DMS 273 (cell line): ENCODE measurements at regions not wholly inside any gene's neighbourhood (a gene's known extent, or its start where the extent isn't known, plus 50 kb on each side); places are given as distances from the start of the nearest gene placed in this dataset.
A peak's percentile ranks its signal among the peaks of the same experiment; 100 is the strongest.
"Not testable (repeated sequence)": the region's sequence is repeated elsewhere in the genome, so short reads cannot be mapped to it uniquely, and the experiment has no call there.

Experiments used
- DNase-seq: peaks from one replicate; lab custom pipeline; 2025; ENCODE audit not compliant: unreplicated experiment; lab: John Stamatoyannopoulos, UW

DNA sequence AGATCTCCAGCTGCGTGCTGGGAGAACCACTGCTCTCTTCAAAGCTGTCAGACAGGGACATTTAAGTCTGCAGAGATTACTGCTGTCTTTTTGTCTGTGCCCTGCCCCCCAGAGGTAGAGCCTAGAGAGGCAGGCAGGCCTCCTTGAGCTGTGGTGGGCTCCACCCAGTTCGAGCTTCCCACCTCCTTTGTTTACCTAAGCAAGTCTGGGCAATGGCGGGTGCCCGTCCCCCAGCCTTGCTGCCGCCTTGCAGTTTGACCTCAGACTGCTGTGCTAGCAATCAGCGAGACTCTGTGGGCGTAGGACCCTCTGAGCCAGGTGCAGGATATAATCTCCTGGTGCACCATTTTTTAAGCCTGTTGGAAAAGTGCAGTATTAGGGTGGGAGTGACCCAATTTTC, 128.6 kb downstream of the ACTR3 start:
- not testable (repeated sequence) for DNase-seq

DNA sequence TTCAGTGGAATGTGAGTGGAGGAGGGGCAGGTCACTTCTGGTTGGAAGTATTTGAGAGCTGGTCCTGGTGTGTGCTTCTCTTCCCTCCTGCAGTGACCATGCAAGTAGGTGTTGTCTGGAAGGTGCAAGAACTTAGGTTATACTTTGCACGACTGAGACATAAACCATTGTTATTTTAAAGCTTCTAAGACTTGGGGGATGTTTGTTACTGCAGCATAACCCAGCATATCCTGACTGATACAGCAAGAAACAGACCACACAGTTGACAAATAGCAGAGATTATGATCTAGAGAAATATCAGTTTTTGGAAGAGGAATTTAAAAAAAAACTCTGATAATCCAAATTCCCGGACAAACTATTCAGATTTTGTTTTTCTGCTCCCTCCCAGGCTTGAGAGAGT, 130.8 kb downstream of the ACTR3 start:
- no peak for DNase-seq

DNA sequence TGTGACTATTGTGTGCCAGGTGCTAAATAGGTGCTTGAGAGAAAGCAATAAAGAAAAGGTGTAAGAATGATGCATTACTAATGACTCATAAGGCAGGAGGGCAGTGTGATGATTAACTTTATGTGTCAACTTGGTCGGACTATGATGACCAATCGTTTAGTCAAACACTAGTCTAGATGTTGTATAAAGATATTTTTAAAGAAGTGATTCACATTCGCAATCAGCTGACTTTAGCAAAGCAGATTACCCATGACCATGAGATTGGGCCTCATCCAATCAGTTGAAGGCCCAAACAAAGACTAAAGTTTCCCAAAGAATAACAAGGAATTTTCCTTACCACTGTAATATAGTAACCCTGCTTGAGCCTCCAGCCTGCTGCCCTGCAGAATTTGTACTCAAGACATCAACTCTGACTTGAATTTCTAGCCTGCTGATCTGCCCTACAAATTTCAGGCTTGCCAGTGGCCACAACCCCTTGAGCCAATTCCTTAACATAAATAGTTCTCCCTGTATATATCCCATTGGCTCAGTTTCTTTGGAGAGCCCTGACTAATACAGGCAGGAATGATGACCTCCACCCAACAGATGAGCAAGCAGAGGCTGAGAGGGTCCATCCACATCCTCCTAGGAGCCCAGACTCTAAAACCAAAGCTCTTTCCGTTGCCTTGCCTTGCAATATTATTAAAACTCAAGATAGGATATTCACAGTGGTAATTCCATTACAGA, 132.6 kb downstream of the ACTR3 start:
- DNase-seq: no peak

DNA sequence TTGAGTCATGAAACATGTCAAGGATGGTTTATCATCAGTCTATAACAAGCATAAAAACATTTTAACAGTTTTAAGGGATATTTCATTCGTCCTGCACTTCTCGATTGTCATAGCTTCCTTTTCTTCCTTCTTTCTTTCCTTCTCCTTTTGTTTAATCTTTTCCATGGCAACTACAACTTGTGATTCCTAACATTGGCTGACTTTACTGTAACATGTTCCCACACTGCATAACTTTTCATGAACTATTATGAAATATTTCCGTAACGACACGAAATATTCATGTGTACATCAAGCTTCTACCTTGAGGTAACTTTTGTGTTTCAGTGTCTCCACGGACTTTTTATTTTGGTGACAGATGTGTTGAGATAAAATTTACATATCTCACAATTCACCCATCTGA, 134.4 kb downstream of the ACTR3 start:
- no peak for DNase-seq

DNA sequence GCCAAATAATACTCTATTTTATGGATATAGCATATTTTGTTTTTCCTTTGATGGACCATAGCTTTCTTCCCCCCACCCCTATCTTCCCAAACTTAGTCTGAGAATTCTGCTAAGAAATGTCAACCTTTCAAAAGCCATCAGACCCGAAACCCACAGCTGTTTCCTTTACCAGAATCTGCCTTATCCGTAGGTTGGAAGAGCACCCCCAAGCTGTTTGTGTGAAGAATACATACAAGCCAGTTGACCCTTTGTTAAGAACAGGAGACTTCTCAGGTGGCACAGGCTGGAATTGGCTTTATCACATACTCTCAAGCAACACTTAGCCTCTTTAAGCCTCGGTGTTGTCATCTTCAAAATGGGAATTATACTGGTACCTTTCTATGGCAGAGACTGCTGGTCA, 135.1 kb downstream of the ACTR3 start:
- DNase-seq: no peak

DNA sequence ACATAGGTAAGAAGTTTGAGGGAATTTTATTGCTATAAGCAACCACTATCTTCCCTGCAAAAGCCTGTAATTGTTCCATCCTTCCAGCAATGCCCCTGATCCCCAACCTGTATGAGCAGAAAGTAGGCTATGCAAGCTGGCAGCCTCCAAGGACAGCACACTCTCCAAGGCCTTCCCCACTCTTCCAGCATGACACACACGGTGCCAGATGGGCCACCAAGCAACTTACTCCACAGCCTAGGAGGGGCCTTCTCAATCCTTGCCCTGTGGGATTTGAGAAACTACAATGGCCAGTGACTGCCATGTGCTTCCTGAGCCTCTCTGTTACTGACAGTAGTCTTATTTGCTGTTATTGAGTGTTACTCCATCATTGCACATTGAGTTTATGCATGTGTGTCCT, 137.5 kb downstream of the ACTR3 start:
- DNase-seq: no peak

DNA sequence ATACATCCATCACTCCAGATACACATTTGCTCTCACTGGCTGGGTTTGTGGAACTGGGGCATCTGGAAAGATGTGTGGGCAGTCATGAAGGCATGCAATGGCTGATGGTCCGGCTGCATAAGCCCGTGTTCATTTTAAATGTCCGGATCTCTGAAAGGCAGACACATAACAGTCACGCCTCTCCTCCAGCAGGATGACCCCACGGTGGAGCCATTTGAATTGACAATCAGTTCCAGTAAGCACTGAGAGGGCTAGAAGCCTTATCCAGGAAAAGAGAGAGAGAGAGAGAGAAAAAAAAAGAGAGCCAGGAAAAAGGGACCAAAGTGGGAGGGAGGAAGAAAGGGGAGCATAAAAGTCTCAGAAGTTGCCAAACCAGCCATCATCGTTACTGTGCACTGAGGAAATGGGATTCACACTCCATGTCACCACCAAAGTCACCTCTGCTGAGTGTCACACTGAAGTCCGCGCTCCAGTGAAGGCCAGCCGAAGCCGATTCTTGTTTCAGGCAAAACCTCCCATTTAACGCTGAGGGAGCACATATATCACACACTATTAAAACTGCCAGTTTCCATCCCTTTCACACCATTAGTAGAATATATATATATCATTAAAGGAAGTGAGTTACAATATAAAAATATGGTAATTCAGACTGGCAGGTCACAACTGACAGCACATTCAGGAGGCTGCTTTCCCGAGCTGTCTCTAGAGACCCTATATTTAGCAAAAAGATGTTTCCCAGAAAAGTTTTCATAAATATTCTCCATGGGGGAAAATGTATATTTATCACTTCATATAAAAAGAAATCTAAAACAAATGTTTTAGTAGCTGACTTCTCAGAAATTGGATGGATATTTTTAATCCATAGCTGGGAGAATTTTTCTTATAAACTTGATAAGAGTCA, 142.0 kb downstream of the ACTR3 start:
- no peak for DNase-seq

DNA sequence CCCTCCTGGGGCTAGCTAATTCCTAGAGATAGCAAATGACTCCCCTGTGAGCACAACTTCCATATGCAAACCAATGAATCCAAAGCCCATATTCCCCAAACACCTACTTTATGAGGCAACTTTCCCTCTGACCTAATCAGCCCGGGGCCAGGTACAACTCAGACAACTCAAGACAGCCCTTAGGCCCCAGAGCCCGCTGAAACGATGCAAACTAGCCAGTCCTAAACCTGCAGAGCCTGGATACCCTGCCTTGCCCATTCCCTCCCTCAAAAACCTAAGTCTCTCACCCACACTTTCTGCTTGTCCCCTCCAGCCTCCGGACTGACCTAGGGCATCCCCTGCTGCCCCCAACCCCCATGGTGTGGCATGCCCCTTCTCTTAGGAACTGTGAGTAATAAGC, 142.8 kb downstream of the ACTR3 start:
- DNase-seq: no peak

DNA sequence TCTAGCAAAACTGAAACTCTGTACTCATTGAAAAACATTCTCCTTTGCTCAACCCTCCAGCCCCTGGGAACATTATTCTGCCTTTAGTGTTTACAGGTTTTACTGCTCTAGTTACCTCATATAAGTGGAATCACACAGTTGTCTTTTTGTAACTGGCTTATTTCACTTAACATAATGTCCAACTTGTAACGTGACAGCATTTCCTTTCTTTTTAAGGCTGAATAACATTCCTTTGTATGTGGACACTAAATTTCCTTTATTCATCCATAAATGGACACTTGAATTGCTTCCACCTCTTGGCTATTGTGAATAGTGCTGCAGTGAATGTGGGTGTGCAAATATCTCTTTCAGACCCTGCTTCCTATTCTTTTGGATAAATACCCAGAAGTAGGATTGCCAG, 144.9 kb downstream of the ACTR3 start:
- no peak for DNase-seq

DNA sequence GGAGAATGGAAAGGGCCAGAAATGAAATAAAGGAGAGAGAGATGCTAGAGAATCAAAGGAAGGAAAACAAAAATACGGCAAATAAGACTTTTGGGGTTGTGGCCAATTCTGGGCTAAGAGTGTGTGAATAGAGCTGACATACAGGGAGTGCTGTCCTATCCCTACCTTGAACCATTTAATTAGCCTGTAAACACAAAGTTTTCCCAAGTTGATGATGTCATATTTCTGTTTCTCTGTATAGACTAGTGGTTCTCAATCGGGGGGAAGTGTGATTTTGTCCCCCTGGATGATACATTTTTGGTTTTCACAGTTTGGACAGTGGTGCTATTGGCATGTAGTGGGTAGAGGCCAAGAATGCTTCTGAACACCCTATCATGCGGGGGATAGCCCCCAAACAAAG, 148.8 kb downstream of the ACTR3 start:
- no peak for DNase-seq

DNA sequence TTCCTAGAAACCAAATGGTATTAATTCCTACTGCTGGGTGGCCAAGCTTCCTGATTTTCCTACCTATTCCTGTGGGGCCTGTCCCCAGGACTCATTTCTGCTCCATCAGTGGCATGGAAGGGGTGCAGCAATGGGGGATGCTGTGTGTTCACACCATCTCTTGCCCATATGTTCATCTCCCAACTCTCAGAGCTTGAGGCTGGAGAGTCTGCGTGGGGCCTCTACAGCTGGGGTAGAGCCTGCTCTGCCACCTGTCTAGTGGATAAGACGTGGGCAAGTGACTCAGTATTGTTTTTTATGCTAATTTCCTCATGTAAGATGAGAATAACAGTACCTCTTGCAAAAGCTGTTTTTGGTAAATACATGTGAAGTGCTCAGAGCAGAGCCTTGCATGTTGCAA, 149.8 kb downstream of the ACTR3 start:
- DNase-seq: peak; percentile 27

DNA sequence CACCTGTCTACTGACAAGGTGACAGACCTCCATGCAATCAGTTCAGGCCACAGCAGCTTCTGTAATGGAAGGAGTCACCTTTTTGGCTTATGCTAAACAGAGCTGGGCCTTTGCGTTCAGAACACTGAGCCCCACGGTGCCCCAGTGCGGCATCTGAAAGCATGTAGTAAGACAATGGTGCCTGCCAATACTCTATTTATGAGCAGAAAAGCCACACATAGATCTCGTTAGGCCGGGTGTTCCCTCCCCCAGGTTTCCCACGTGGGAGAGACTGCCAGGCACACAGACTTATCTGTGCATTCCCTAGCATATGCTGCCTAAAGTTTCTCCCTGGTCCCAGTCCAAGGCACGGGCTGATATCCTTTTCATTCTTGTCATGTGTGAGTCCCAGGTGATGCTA, 150.9 kb downstream of the ACTR3 start:
- DNase-seq: no peak

DNA sequence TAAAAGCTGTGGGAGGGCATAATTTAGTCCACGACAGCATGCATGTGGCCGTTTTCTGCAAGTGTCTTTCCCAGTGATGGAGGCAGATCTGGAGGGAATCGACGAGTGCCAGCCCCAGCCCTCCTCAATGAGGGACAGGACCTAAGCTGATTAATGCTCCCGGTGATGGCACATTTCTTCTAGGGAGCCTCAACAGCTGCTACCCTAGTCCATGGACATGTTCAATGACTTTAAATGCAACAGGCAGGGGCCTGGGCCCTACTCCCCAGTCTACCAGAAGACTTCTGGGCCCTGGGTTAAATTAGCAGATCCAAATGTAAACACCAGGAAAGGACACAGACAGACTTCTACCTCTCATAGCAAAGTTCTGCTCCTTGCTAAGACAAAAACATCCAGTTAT, 155.1 kb downstream of the ACTR3 start:
- DNase-seq: no peak

DNA sequence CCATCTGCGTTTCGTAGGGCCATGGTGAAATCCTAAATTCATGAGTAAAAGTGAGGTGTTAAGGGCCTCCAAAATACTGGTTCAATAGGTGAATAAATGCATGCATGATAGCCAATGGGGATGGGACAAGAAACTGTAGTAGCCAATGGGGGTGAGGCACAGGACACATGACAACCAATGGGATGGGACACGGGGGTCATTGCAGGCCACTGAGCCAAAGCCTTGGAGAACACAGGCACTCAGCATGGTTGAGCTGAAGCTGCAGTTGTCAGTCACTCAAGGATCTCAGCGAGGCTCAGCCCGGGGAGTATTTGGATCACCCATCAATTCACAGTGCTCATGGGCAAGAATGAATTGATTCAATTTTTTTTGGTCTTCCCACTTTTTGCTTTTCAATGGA, 156.5 kb downstream of the ACTR3 start:
- DNase-seq: no peak

DNA sequence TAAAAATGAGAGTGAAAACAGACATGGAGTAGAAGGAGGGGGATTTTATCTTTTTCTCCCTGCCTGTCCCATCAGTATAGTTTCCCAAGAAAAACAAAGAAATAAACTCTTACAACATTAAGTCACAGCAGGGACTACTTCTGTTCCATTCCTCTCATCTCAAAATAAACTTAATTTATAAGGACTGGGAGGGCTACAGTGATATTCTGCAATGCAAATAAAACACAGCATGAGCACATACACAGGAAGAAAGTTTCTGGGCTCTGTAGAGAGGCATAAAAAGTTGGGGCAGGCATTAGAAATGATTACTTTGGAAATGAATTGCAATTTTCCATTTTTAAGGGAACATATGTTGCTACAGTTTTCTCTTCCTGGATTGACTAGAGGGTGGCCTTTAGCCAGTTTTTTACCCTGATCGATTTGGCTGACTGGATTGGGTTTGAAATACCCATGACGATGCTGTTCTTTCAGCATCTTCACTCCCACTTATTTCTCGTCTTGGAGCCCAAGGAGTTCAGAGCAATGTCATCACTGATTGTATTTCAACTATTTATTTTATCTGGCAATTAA, 157.1 kb downstream of the ACTR3 start:
- no peak for DNase-seq

DNA sequence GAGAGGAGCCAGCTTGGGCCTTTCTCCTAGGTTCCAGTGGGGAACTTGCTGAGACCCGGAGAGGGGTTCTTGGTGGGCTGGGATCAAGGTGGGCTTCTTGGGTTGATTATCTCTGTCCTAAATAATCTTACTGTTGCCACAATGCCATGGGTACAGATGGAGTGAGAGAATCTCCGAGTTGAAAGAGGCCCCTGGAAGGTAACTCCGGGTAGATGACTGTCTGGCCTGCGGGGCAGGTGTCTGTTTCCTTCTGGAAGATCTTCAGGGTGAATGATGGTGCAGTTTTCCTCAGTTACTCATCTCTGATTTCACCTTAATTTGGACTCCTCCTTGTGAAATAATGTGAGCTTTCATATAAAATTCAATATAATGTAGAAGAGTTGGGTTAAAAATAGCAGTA, 159.4 kb downstream of the ACTR3 start:
- no peak for DNase-seq

DNA sequence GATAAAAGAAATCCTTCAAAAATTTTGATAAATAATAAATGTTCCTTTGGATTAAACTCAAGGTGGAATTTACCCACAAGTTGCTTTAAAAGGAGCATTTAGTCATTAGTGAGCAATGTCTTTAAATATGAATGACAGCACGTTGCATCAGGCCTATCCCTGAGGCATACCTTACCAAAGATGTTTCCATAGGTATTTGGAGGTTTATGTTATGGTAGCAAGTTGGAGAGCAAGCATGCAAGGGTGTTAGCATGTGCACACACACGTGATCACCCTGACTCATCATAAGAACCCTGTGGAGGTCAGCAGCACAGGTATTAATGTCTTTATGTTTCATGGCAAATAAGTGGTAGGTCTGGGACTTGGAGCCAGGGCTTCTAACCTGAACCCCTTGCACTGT, 159.9 kb downstream of the ACTR3 start:
- DNase-seq: no peak

DNA sequence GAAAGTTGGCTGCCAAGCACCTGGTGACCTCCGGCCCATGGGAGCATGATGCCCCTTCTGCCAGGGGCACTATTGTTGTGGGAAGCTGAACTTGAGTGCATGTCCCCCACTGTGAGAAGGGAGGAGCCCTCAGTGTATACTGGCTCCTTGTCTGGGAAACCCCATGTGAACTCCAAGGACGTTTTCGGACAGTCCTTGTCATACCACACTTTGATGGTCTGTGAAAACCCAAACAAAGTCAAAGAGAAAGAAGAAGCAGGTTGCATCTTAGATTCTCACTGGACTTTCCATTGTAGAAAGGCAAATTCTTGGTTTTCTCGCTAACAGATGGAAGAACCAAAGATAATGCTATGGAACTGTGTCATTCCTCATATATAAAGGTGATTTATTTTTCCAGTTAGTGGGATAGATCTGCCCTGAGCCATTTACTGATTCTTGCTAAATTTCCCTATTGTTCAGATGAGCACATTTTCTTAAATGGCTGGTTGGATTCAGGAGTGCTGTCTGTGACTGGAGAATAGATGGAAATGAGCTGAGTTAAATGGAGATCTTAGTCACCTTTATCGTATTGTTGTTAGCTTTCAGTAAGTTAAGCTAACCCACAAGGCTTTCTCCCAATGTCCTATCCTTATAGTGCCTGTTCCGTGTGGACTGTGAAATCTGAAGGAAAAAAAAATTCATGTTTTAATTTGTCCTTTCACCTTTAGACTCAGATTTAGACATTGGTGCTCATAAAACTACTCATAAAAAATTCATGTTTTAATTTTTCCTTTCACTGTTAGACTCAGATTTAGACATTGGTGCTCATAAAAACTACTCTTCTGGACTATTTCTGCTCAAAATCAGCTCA, 166.6 kb downstream of the ACTR3 start:
- no peak for DNase-seq

DNA sequence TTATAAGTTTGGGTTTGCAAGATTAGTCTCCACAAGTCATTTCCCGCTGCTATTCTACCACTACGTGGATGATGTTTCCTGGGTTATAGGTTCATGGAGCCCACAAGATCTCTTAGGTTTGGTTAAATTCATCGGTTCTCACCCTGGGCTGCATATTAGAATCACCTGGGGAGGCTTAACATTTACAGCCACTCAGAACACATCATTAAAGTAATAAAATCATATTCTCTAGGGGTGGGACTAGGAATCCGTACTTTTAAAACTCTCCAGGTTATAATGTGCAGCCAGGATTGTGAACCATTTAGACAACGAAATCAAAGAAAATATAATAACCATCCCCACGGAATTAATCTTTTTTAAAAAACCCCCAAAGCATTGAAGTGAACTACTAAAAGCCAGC, 167.7 kb downstream of the ACTR3 start:
- DNase-seq: no peak

DNA sequence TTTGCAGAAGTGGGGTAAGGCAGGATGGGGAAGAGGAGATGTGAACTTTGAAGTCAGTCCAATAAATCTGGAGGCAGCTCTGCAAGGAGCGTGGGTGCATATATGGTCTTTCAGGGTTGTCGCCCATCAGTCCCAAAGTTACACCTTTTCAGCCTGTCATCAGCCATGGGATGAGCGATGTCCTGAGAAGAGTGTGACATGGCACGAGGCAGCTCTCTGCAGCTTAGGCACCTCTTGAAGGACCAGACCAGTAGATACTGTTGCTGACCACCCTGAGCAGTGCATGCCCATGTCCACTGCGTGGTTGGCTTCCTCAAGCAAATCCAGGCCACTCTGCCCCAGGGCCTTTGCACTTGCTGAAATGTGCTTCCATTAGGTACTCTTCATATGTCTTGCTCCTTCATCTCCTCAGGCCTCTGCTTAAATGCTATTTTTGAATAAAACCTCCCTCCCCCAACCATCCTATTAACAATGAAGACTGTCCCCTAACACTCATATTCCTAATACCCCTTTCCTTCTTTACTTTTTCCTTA, 171.7 kb downstream of the ACTR3 start:
- DNase-seq: no peak

DNA sequence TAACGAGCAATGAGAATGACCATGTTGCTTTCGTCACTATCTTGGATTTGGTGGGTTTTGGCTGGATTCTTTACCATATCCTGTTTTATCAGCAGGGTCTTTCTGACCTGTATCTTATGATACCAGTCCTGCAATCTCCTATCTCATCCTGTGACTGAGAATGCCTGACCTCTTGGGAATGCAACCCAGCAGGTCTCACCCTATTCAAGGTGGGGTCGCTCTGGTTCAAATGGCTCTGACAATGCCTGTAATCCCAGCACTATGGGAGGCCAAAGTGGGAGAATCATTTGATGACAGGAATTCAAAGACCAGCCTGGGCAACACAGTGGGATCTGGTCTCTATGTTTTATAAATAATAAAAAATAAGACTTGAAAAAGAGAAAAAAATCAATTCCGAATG, 173.5 kb downstream of the ACTR3 start:
- DNase-seq: no peak
